HUES48 (cell line): ENCODE measurements at regions not wholly inside any gene's neighbourhood (a gene's known extent, or its start where the extent isn't known, plus 50 kb on each side); places are given as distances from the start of the nearest gene placed in this dataset.
A peak's percentile ranks its signal among the peaks of the same experiment; 100 is the strongest.
"Not testable (repeated sequence)": the region's sequence is repeated elsewhere in the genome, so short reads cannot be mapped to it uniquely, and the experiment has no call there.

ENCODE experiments used
- H3K27ac ChIP-seq: one replicate; pipeline ENCODE4 v1.7.0; 2013; ENCODE audit warnings: low read depth, low read length, inconsistent platforms
- H3K27me3 ChIP-seq: 2 replicates; pipeline ENCODE4 v1.6.1; 2013; ENCODE audit warnings: mild to moderate bottlenecking, low read length; ENCODE audit not compliant: control insufficient read depth, insufficient read depth
- H3K36me3 ChIP-seq: 2 replicates; pipeline ENCODE4 v1.6.1; 2013; ENCODE audit warnings: low read length; ENCODE audit not compliant: control insufficient read depth, insufficient read depth
- H3K4me1 ChIP-seq: 2 replicates; pipeline ENCODE4 v1.6.1; 2013; ENCODE audit warnings: mild to moderate bottlenecking, low read length; ENCODE audit not compliant: control insufficient read depth, insufficient read depth
- H3K4me3 ChIP-seq: 2 replicates; pipeline ENCODE4 v1.5.1; 2013; ENCODE audit warnings: mild to moderate bottlenecking, low read depth, low read length
- H3K9ac ChIP-seq: 2 replicates; pipeline ENCODE4 v1.6.1; 2013; ENCODE audit warnings: mild to moderate bottlenecking, low read depth, low read length, moderate library complexity
- H3K9me3 ChIP-seq: 2 replicates; pipeline ENCODE4 v1.6.1; 2013; ENCODE audit warnings: low read length; ENCODE audit not compliant: control insufficient read depth, insufficient read depth

DNA sequence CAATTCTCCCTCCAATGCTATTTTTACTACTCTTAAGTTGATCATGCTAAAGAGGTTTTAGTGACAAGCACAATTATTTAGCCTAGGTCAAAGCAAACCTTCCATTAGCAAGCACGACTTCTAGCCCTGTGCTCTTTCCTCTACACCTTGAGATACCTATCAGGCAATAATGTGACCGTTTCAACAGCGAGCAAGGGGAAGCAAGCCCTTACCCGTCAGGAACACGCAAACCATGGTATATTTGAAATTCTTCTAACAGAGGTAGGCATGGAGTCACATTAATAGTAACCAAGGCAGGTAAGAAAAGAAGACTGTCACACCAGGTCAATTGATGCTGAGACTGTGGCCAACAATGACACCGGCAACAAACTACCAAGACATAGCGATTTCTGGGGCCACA is 68.9 kb upstream of the VGLL4 start:
- H3K9me3 ChIP-seq, result peaks cover 4% of the 10 kb centered on the region; the same call in 1 of the 2 replicates
- H3K4me1 ChIP-seq, result peaks cover 14% of the 10 kb centered on the region
- no peak overlapping the region for H3K9ac ChIP-seq
- no peak overlapping the region for H3K27ac ChIP-seq
- no peak overlapping the region for H3K4me3 ChIP-seq
- no peaks in the 10 kb centered on the region for H3K27me3 ChIP-seq
- H3K36me3 ChIP-seq, result no peaks in the 10 kb centered on the region

DNA sequence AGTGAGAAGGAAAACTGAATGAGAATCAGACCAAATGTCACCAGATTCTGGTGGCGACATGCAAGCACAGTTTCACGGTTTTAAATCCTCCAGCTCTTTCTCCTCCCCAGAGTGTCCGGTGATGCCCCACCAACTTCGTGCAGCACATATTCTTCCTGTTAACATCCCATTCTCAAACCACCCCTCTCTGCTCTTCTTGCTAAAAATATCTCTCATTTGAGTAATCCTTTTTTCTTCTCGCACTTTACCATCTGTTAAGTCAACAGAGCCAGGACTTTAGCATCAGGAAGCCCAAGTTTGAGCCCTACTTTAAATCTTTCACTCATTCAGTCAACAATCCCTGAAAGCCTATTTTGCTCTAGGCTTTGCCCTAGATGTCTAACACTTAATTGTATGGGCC is 68.2 kb upstream of the VGLL4 start:
- Histone ChIP-seq H3K4me1 (peaks cover 9% of the 10 kb centered on the region), H3K27me3 (no peaks in the 10 kb centered on the region), H3K36me3 (no peaks in the 10 kb centered on the region), H3K9me3 (peaks cover 4% of the 10 kb centered on the region; the same call in 1 of the 2 replicates), H3K27ac (no peak overlapping the region), H3K4me3 (no peak overlapping the region), H3K9ac (no peak overlapping the region)

DNA sequence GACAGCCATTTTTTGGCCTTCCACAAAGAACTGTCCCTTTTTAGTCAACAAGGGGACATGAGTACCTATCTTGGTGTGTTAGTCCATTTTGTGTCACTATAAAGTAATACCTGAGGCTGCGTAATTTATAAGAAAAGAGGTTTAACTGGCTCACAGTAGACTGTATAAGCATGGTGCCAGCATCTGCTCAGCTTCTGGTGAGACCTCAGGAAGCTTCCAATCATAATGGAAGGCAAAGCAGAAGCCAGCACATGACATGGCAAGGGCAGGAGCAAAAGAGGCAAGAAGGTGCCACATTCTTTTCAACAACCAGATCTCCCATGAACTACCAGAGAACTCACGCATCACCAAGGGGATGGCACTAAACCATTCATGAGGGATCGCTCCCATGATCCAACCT is 66.1 kb upstream of the VGLL4 start:
- no peaks in the 10 kb centered on the region for H3K36me3 ChIP-seq
- 0 out of 2 replicates have a peak, but pooled peaks cover 7% of the 10 kb centered on the region for H3K4me1 ChIP-seq
- H3K4me3 ChIP-seq, result no peak overlapping the region
- no peak overlapping the region for H3K9ac ChIP-seq
- H3K27me3 ChIP-seq, result no peaks in the 10 kb centered on the region
- peaks cover 4% of the 10 kb centered on the region; the same call in 1 of the 2 replicates for H3K9me3 ChIP-seq
- H3K27ac ChIP-seq, result no peak overlapping the region

- not testable (repeated sequence) for H3K9ac ChIP-seq, H3K9me3 ChIP-seq, H3K4me3 ChIP-seq, H3K27ac ChIP-seq, H3K36me3 ChIP-seq, H3K27me3 ChIP-seq
- H3K4me1 ChIP-seq, result peaks cover 13% of the 10 kb centered on the region
Observed at GRCh38 chr3:11707084-11707483, 63.4 kb upstream of the VGLL4 start.

- no peak overlapping the region for H3K4me3 ChIP-seq
- H3K27ac ChIP-seq, result no peak overlapping the region
- H3K27me3 ChIP-seq, result no peaks in the 10 kb centered on the region
- peaks cover 4% of the 10 kb centered on the region; the same call in 1 of the 2 replicates for H3K9me3 ChIP-seq
- H3K36me3 ChIP-seq, result no peaks in the 10 kb centered on the region
- 0 out of 2 replicates have a peak overlapping the region, but pooled peaks have one; percentile 10 for H3K9ac ChIP-seq
- peaks cover 13% of the 10 kb centered on the region for H3K4me1 ChIP-seq
Observed at GRCh38 chr3:11706604-11707003, 62.9 kb upstream of the VGLL4 start.

DNA sequence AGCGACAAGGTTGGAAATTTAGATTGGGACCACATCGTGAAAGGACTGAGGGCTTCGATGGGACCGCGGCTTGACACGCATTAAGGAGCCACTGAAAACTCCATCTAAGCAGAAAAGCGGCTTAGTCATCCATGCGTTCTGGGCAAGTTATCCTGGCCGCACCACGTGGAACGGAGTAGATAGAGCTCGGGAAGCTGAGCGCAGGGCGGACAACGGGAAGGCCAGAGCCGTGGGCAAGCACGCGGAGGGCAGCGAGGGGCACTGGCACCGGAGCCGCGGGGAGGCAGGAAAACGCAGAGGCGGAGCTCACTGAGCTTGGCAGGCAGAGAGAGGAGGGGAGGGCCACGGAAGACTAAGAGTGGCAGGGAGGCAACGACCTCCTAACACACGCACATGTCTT is 61.3 kb upstream of the VGLL4 start:
- Histone ChIP-seq H3K4me1 (peaks cover 13% of the 10 kb centered on the region), H3K36me3 (no peaks in the 10 kb centered on the region), H3K27me3 (no peaks in the 10 kb centered on the region), H3K27ac (no peak overlapping the region), H3K9ac (no peak overlapping the region), H3K4me3 (no peak overlapping the region), H3K9me3 (peaks cover 2% of the 10 kb centered on the region; the same call in 1 of the 2 replicates)

- H3K4me3 ChIP-seq, result no peak overlapping the region
- H3K27ac ChIP-seq, result no peak overlapping the region
- H3K9me3 ChIP-seq, result no peaks in the 10 kb centered on the region
- H3K27me3 ChIP-seq, result no peaks in the 10 kb centered on the region
- no peaks in the 10 kb centered on the region for H3K36me3 ChIP-seq
- H3K4me1 ChIP-seq, result peaks cover 13% of the 10 kb centered on the region
- no peak overlapping the region for H3K9ac ChIP-seq
Observed at GRCh38 chr3:11703146-11703545, 59.4 kb upstream of the VGLL4 start.

DNA sequence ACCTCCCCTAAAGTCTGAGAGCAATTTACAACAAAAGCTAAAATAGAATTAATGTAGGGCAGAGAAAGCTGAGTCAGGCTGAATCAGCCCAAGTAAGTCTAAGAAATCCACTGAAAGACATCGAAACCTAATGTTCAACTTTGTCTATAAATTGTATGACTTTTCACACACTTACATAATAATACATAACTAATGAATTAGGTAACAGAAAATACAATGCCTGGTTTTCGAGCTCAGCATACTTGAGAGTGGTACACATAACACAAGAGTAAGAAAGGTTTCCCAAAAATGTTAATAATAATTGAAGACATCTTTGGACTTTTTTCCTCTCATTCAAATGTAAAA is 55.3 kb upstream of the VGLL4 start:
- H3K27me3 ChIP-seq, result no peaks in the 10 kb centered on the region
- no peak overlapping the region for H3K4me3 ChIP-seq
- H3K9ac ChIP-seq, result no peak overlapping the region
- H3K9me3 ChIP-seq, result no peaks in the 10 kb centered on the region
- peaks cover 6% of the 10 kb centered on the region for H3K4me1 ChIP-seq
- H3K36me3 ChIP-seq, result no peaks in the 10 kb centered on the region
- H3K27ac ChIP-seq, result no peak overlapping the region

- Histone ChIP-seq H3K36me3 (no peaks in the 10 kb centered on the region), H3K9ac (no peak overlapping the region), H3K4me1 (peaks cover 6% of the 10 kb centered on the region), H3K4me3 (no peak overlapping the region), H3K27me3 (no peaks in the 10 kb centered on the region), H3K9me3 (no peaks in the 10 kb centered on the region), H3K27ac (no peak overlapping the region)
Observed at GRCh38 chr3:11698326-11699082, 54.8 kb upstream of the VGLL4 start.

DNA sequence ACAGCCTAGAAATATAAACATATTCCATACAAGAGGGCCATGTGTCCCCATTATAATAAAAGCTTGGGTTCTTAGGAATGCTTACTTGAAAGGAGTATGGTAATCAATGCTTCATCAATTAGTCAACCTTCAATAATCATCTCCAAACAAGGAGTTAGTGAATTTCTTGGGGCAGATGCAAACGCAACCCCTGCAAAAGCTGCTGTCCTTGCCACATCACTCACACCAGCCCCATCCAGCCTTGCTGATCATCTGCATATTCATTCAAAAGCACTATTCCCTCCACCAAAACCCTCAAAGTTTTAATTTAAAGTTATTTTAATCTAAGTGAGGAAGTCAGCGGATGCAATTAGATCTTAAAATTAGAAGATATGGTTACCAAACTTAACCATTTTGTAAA is 54.0 kb upstream of the VGLL4 start:
- H3K4me1 ChIP-seq, result no peaks in the 10 kb centered on the region
- no peaks in the 10 kb centered on the region for H3K27me3 ChIP-seq
- no peaks in the 10 kb centered on the region for H3K9me3 ChIP-seq
- H3K36me3 ChIP-seq, result no peaks in the 10 kb centered on the region
- H3K4me3 ChIP-seq, result no peak overlapping the region
- no peak overlapping the region for H3K27ac ChIP-seq
- no peak overlapping the region for H3K9ac ChIP-seq

GRCh38 chr3:11696054-11696453 is 52.3 kb upstream of the VGLL4 start:
- Histone ChIP-seq H3K36me3 (no peaks in the 10 kb centered on the region), H3K4me3 (no peak overlapping the region), H3K9me3 (no peaks in the 10 kb centered on the region), H3K4me1 (peaks cover 7% of the 10 kb centered on the region), H3K27me3 (no peaks in the 10 kb centered on the region), H3K27ac (no peak overlapping the region), H3K9ac (no peak overlapping the region)
